HG02885 (cell line): ENCODE measurements at regions not wholly inside any gene's neighbourhood (a gene's known extent, or its start where the extent isn't known, plus 50 kb on each side); places are given as distances from the start of the nearest gene placed in this dataset.
"Not testable (repeated sequence)": the region's sequence is repeated elsewhere in the genome, so short reads cannot be mapped to it uniquely, and the experiment has no call there.

Source experiments
- ATAC-seq: cut with Tn5 transposase; IDR thresholded peaks from one replicate; pipeline ENCODE4 v1.9.1; 2021; ENCODE audit warnings: mild to moderate bottlenecking; ENCODE audit not compliant: unreplicated experiment, poor library complexity

- no peak for ATAC-seq
Measured at GRCh38 chr18:10319914-10320600, 134.4 kb upstream of the APCDD1 start.

- ATAC-seq = no peak
Measured at GRCh38 chr18:10320791-10321190, 133.6 kb upstream of the APCDD1 start.

- no peak for ATAC-seq
Measured at GRCh38 chr18:10321576-10321975, 132.9 kb upstream of the APCDD1 start.

GRCh38 chr18:10322004-10322403, 132.4 kb upstream of the APCDD1 start:
- no peak for ATAC-seq

GRCh38 chr18:10322435-10322834, 132.0 kb upstream of the APCDD1 start:
- no peak for ATAC-seq

- no peak for ATAC-seq
Measured at GRCh38 chr18:10329101-10329500, 125.3 kb upstream of the APCDD1 start.

- ATAC-seq = no peak
Measured at GRCh38 chr18:10330428-10330827, 124.0 kb upstream of the APCDD1 start.

GRCh38 chr18:10332452-10332851, 122.0 kb upstream of the APCDD1 start:
- no peak for ATAC-seq

GRCh38 chr18:10336749-10337350, 117.6 kb upstream of the APCDD1 start:
- no peak for ATAC-seq

- ATAC-seq = no peak
Measured at GRCh38 chr18:10340821-10341220, 113.6 kb upstream of the APCDD1 start.

GRCh38 chr18:10343778-10344177, 110.7 kb upstream of the APCDD1 start:
- no peak for ATAC-seq

GRCh38 chr18:10346749-10347415, 107.6 kb upstream of the APCDD1 start:
- no peak for ATAC-seq

GRCh38 chr18:10349561-10349960, 104.9 kb upstream of the APCDD1 start:
- no peak for ATAC-seq

GRCh38 chr18:10350661-10351060, 103.8 kb upstream of the APCDD1 start:
- ATAC-seq = no peak

GRCh38 chr18:10351219-10351818, 103.1 kb upstream of the APCDD1 start:
- no peak for ATAC-seq

GRCh38 chr18:10351858-10352257, 102.6 kb upstream of the APCDD1 start:
- no peak for ATAC-seq

- no peak for ATAC-seq
Measured at GRCh38 chr18:10352671-10353070, 101.8 kb upstream of the APCDD1 start.

- no peak for ATAC-seq
Measured at GRCh38 chr18:10353791-10354190, 100.6 kb upstream of the APCDD1 start.

GRCh38 chr18:10354241-10354811, 100.1 kb upstream of the APCDD1 start:
- ATAC-seq = no peak

GRCh38 chr18:10354890-10355289, 99.5 kb upstream of the APCDD1 start:
- ATAC-seq = no peak

GRCh38 chr18:10356999-10357398, 97.4 kb upstream of the APCDD1 start:
- not testable (repeated sequence) for ATAC-seq
